ENCODE measurements at regions not wholly inside any gene's neighbourhood (a gene's known extent, or its start where the extent isn't known, plus 50 kb on each side); places are given as distances from the start of the nearest gene placed in this dataset.

DNA sequence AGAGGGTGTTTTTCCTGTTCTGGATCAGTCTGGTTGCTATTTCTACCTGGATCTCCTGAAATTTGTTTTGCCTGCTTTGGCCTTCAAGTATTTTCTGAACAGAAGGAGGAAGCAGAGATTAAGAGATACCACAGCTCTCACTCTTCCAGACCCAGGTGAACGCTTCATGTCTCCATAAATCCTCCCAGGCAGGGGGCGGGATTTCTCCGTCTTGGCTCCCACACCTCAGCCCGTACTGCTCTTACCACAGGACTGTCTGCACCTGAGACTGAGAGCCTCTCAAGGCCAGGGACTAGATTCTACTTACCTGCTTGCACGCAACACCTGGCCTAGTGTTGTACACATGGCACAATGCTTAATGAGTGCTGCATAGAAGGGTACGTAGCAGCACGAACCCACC lies 59.9 kb upstream of the LRPPRC start:
- TF ChIP-seq CTCF (IDR thresholded peaks at IDR 0.05) (no peak), POLR2A (IDR thresholded peaks at IDR 0.05) (no peak)

All from stomach (tissue), 4 donors.